H1 (cell line): ENCODE measurements at regions not wholly inside any gene's neighbourhood (a gene's known extent, or its start where the extent isn't known, plus 50 kb on each side); places are given as distances from the start of the nearest gene placed in this dataset.

Experiments used
- CHD7 ChIP-seq: fragments of 300-600 bp; sonication (generic); IDR thresholded peaks from 2 replicates; pipeline ENCODE4 v1.7.1; 2012; ENCODE audit warnings: low read length, moderate library complexity, mild to moderate bottlenecking, inconsistent platforms; ENCODE audit not compliant: insufficient replicate concordance
- CTBP2 ChIP-seq: IDR thresholded peaks from 2 replicates; pipeline ENCODE4 v1.7.0; 2011; ENCODE audit warnings: borderline replicate concordance, mild to moderate bottlenecking, moderate library complexity, mixed read lengths, low read length; ENCODE audit not compliant: insufficient read depth, insufficient read length
- POLR2A ChIP-seq, 2 experiments: IDR thresholded peaks; 1 replicate in 1 of 2; 2 replicates in 1 of 2; pipeline ENCODE4 v1.6.1; 2011; ENCODE audit warnings: low read depth in 2 of 2, low read length in 2 of 2, mild to moderate bottlenecking in 2 of 2; ENCODE audit errors: control extremely low read depth in 1 of 2
- TF ChIP-seq, protein P1 (sequence below), 3 experiments: IDR thresholded peaks; 1 replicate in 2 of 3; 2 replicates in 1 of 3; pipeline versions ENCODE4 v1.5.1 to v1.6.1; 2011; ENCODE audit warnings: low read length in 3 of 3, mild to moderate bottlenecking in 3 of 3, inconsistent platforms in 2 of 3, low read depth in 1 of 3, moderate library complexity in 1 of 3; ENCODE audit not compliant: insufficient read depth in 1 of 3; ENCODE audit errors: control extremely low read depth in 1 of 3
- TF ChIP-seq, protein P2 (sequence below): IDR thresholded peaks from 2 replicates; pipeline ENCODE4 v1.6.1; 2011; ENCODE audit warnings: low read depth, mild to moderate bottlenecking, low read length; ENCODE audit not compliant: insufficient read depth

GRCh38 chr3:153052096-153052460 lies 109.9 kb upstream of the RAP2B start (continued):
- TF ChIP-seq CHD7 (no peak), CTBP2 (no peak), POLR2A (IDR thresholded peaks at IDR 0.05; ENCODE audit: control extremely low read depth in 1 of 2, low read depth in 2 of 2, low read length in 2 of 2) (no peak)
- TF ChIP-seq, protein P1, sequence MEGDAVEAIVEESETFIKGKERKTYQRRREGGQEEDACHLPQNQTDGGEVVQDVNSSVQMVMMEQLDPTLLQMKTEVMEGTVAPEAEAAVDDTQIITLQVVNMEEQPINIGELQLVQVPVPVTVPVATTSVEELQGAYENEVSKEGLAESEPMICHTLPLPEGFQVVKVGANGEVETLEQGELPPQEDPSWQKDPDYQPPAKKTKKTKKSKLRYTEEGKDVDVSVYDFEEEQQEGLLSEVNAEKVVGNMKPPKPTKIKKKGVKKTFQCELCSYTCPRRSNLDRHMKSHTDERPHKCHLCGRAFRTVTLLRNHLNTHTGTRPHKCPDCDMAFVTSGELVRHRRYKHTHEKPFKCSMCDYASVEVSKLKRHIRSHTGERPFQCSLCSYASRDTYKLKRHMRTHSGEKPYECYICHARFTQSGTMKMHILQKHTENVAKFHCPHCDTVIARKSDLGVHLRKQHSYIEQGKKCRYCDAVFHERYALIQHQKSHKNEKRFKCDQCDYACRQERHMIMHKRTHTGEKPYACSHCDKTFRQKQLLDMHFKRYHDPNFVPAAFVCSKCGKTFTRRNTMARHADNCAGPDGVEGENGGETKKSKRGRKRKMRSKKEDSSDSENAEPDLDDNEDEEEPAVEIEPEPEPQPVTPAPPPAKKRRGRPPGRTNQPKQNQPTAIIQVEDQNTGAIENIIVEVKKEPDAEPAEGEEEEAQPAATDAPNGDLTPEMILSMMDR (IDR thresholded peaks at IDR 0.05; ENCODE audit: control extremely low read depth in 1 of 3, insufficient read depth in 1 of 3, low read depth in 1 of 3, low read length in 3 of 3): no peak
- TF ChIP-seq, protein P2, sequence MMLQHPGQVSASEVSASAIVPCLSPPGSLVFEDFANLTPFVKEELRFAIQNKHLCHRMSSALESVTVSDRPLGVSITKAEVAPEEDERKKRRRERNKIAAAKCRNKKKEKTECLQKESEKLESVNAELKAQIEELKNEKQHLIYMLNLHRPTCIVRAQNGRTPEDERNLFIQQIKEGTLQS: no peak
- TF ChIP-seq, all 59 proteins: peak for 0
